HL-60 (cell line): ENCODE measurements at regions not wholly inside any gene's neighbourhood (a gene's known extent, or its start where the extent isn't known, plus 50 kb on each side); places are given as distances from the start of the nearest gene placed in this dataset.
"Not testable (repeated sequence)": the region's sequence is repeated elsewhere in the genome, so short reads cannot be mapped to it uniquely, and the experiment has no call there.

Experiments
- DNase-seq, 2 experiments: peaks; one replicate each; pipeline ENCODE4 v3.0.0-alpha.2; 2010 to 2020; ENCODE audit warnings: low read depth in 1 of 2, low spot score in 1 of 2
- H3K27ac ChIP-seq: fragments of 250-450 bp; sonication (Bioruptor Pico); replicated peaks from 2 replicates; pipeline ENCODE4 v1.5.1; 2020; ENCODE audit warnings: mild to moderate bottlenecking, moderate library complexity
- H3K27me3 ChIP-seq: fragments of 250-450 bp; sonication (Bioruptor Pico); 2 replicates; pipeline ENCODE4 v1.5.1; 2021; ENCODE audit warnings: mild to moderate bottlenecking, moderate library complexity; ENCODE audit not compliant: insufficient read depth, poor library complexity, severe bottlenecking
- H3K4me3 ChIP-seq: replicated peaks from 2 replicates; pipeline ENCODE4 v1.5.1; 2011; ENCODE audit warnings: mild to moderate bottlenecking, control low read depth, low read length; ENCODE audit not compliant: insufficient read depth
- GABPA ChIP-seq: IDR thresholded peaks from 2 replicates; pipeline ENCODE4 v1.6.1; 2012; ENCODE audit warnings: low read depth
- POLR2AphosphoS5 ChIP-seq: IDR thresholded peaks from 2 replicates; pipeline ENCODE4 v1.6.1; 2012; ENCODE audit warnings: low read depth
- REST ChIP-seq: IDR thresholded peaks from 2 replicates; pipeline ENCODE4 v1.6.1; 2012; ENCODE audit warnings: low read depth; ENCODE audit not compliant: insufficient replicate concordance
- SPI1 ChIP-seq: IDR thresholded peaks from 2 replicates; pipeline ENCODE4 v1.6.1; 2012; ENCODE audit warnings: low read depth, mild to moderate bottlenecking, borderline replicate concordance
- TF ChIP-seq, protein P1 (sequence below): IDR thresholded peaks from one replicate; pipeline ENCODE4 v1.5.1; 2011; ENCODE audit warnings: low read length, control low read depth, inconsistent platforms; ENCODE audit not compliant: insufficient read depth

GRCh38 chr5:106006242-106006641, 1664.5 kb downstream of the EFNA5 start:
- TF ChIP-seq, protein P1, sequence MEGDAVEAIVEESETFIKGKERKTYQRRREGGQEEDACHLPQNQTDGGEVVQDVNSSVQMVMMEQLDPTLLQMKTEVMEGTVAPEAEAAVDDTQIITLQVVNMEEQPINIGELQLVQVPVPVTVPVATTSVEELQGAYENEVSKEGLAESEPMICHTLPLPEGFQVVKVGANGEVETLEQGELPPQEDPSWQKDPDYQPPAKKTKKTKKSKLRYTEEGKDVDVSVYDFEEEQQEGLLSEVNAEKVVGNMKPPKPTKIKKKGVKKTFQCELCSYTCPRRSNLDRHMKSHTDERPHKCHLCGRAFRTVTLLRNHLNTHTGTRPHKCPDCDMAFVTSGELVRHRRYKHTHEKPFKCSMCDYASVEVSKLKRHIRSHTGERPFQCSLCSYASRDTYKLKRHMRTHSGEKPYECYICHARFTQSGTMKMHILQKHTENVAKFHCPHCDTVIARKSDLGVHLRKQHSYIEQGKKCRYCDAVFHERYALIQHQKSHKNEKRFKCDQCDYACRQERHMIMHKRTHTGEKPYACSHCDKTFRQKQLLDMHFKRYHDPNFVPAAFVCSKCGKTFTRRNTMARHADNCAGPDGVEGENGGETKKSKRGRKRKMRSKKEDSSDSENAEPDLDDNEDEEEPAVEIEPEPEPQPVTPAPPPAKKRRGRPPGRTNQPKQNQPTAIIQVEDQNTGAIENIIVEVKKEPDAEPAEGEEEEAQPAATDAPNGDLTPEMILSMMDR, result no peak
- TF ChIP-seq POLR2AphosphoS5 (no peak), SPI1 (no peak), GABPA (no peak), REST (no peak)
- H3K4me3 ChIP-seq, result no peak overlapping the region
- DNase-seq, result no peak
- no peaks in the 10 kb centered on the region for H3K27me3 ChIP-seq
- H3K27ac ChIP-seq, result no peak overlapping the region

DNA sequence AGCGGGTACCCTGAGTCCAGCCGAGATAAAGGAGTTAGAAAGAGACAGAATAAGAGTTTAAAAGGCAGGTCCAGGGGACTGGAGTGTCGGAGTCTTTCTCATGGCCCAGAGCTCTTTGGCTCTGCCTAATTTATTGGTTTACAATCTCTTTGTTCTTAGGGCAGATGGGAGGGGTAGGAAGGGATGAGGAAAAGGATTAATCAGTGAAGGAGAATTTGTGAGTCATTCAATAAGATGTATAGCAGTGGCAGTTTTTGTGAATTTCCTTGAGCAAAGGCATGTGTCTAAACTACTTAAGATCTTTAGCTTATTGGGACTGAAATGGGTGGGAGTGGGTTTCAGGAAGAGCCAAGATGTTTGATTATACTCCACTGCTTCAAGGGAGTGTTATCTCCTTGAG, 1671.7 kb downstream of the EFNA5 start:
- H3K4me3 ChIP-seq, DNase-seq, H3K27ac ChIP-seq, H3K27me3 ChIP-seq: not testable (repeated sequence)

- no peak overlapping the region for H3K27ac ChIP-seq
- no peak for DNase-seq
- TF ChIP-seq GABPA (no peak), POLR2AphosphoS5 (no peak), REST (no peak), SPI1 (no peak)
- TF ChIP-seq, protein P1, result no peak
These were observed 1677.7 kb downstream of the EFNA5 start for GRCh38 chr5:105993027-105993426.

GRCh38 chr5:105982526-105982925, 1688.2 kb downstream of the EFNA5 start:
- H3K27me3 ChIP-seq, result no peaks in the 10 kb centered on the region
- no peak for DNase-seq
- TF ChIP-seq GABPA, result no peak
- TF ChIP-seq REST, result no peak
- no peak for TF ChIP-seq POLR2AphosphoS5
- TF ChIP-seq, protein P1, result no peak
- no peak for TF ChIP-seq SPI1
- no peak overlapping the region for H3K4me3 ChIP-seq
- H3K27ac ChIP-seq, result no peak overlapping the region

More at GRCh38 chr5:105993027-105993426, 1677.7 kb downstream of the EFNA5 start:
- Histone ChIP-seq H3K4me3 (no peak overlapping the region), H3K27me3 (no peaks in the 10 kb centered on the region)
